SU-DHL-6 (cell line): ENCODE measurements at regions not wholly inside any gene's neighbourhood (a gene's known extent, or its start where the extent isn't known, plus 50 kb on each side); places are given as distances from the start of the nearest gene placed in this dataset.

ENCODE experiments used
- H2AFZ ChIP-seq: fragments of 200-600 bp; sonication (generic); 2 replicates; pipeline ENCODE4 v1.6.1; 2014; ENCODE audit warnings: low read depth, mild to moderate bottlenecking, moderate library complexity, mixed read lengths, antibody characterized with exemption, low read length; ENCODE audit not compliant: severe bottlenecking
- H3F3A ChIP-seq: fragments of 200-600 bp; shearing (Covaris generic); 2 replicates; pipeline ENCODE4 v1.6.0; 2016; ENCODE audit warnings: antibody characterized with exemption, mild to moderate bottlenecking; ENCODE audit not compliant: insufficient read depth
- H3K27ac ChIP-seq: fragments of 200-600 bp; sonication (generic); 2 replicates; pipeline ENCODE4 v1.5.1; 2016; ENCODE audit warnings: low read depth, mild to moderate bottlenecking, low read length, moderate library complexity, mixed read lengths
- H3K27me3 ChIP-seq: fragments of 200-600 bp; sonication (generic), shearing (Covaris generic); 2 replicates; pipeline ENCODE4 v1.6.0; 2014; ENCODE audit warnings: mild to moderate bottlenecking, low read length
- H3K36me3 ChIP-seq: fragments of 200-600 bp; sonication (generic); 2 replicates; pipeline ENCODE4 v1.6.1; 2014; ENCODE audit warnings: mild to moderate bottlenecking, low read length, mixed read lengths
- H3K4me2 ChIP-seq: fragments of 300-600, 200-600 bp; shearing (Covaris generic), sonication (generic); 2 replicates; pipeline ENCODE4 v1.6.0; 2014; ENCODE audit warnings: low read length, low read depth, mild to moderate bottlenecking; ENCODE audit not compliant: poor library complexity, severe bottlenecking
- H3K4me3 ChIP-seq: fragments of 200-600 bp; sonication (generic); 2 replicates; pipeline ENCODE4 v1.5.1; 2014; ENCODE audit warnings: antibody characterized with exemption, low read length, mild to moderate bottlenecking, mixed read lengths; ENCODE audit not compliant: insufficient read depth, poor library complexity, severe bottlenecking
- H3K79me2 ChIP-seq: fragments of 200-600 bp; sonication (generic); 2 replicates; pipeline ENCODE4 v1.6.1; 2014; ENCODE audit warnings: mild to moderate bottlenecking, low read length, moderate library complexity; ENCODE audit not compliant: insufficient read depth
- H3K9ac ChIP-seq: fragments of 200-600 bp; sonication (generic); 2 replicates; pipeline ENCODE4 v1.7.0; 2014; ENCODE audit warnings: mild to moderate bottlenecking, low read length
- H3K9me2 ChIP-seq: fragments of 200-600 bp; sonication (generic); replicated peaks from 2 replicates; pipeline ENCODE4 v1.6.1; 2014; ENCODE audit warnings: low read length; ENCODE audit not compliant: insufficient read depth
- H3K9me3 ChIP-seq: fragments of 200-600 bp; sonication (generic); 2 replicates; pipeline ENCODE4 v1.6.1; 2014; ENCODE audit warnings: low read length, mixed read lengths; ENCODE audit not compliant: insufficient read depth
- H4K20me1 ChIP-seq: fragments of 200-600 bp; sonication (generic); 2 replicates; pipeline ENCODE4 v1.6.1; 2014; ENCODE audit warnings: low read depth, mild to moderate bottlenecking, antibody characterized with exemption, low read length, moderate library complexity, mixed read lengths
- CTCF ChIP-seq: fragments of 200-600 bp; sonication (generic); IDR thresholded peaks from one replicate; pipeline ENCODE4 v1.5.1; 2017; ENCODE audit warnings: antibody characterized with exemption, mild to moderate bottlenecking, low read length, moderate library complexity; ENCODE audit not compliant: insufficient read depth, poor library complexity, severe bottlenecking
- EZH2phosphoT487 ChIP-seq: fragments of 200-600 bp; sonication (generic), shearing (Covaris generic); conservative IDR thresholded peaks from 2 replicates; pipeline ENCODE4 v1.6.1; 2018; ENCODE audit warnings: mild to moderate bottlenecking, antibody characterized with exemption, low read length, moderate library complexity, mixed read lengths

DNA sequence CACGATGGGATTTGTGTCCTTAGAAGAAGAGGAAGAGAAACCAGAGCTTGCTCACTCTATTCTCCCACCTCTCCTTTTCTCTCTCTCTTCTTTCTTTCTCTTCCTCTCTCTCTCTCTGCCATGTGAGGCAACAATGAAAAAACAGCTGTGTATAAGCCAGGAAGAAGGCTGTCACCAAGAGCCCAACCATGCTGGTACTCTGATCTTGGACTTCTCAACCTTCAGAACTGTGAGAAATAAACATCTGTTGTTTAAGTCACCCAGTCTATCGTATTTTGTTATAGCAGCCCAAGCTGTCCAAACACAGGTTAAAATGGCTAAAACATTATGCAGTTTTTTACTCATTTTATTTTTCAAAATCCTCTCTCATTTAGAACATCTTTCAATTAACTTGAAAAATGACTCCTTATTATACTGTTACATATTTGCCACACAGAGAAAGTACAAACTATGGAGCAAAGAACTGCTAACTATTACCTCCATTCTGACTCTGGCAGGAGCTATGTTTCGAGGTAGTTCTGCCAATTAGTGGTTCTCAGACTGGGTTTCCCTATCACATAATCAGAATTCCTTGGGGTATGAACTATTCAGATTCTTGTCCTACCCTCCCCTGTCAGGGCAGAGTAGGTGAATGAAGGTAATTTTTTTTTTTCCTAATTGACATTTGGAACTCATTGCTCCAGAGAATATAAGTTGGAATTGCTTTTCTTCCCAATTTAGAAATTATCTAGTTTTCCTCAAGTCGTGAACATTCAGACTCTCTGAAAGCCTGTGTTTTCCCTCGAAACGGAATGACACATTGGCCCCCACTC, 434.6 kb downstream of the ENC1 start:
- no peak overlapping the region for H3K27ac ChIP-seq
- no peak overlapping the region for H2AFZ ChIP-seq
- no peaks in the 10 kb centered on the region for H3K36me3 ChIP-seq

GRCh38 chr5:74201334-74202081, 439.0 kb downstream of the ENC1 start:
- Histone ChIP-seq H4K20me1 (no peaks in the 10 kb centered on the region), H3K9me3 (no peaks in the 10 kb centered on the region), H3K9ac (no peak overlapping the region), H3K79me2 (no peaks in the 10 kb centered on the region), H3K27me3 (no peaks in the 10 kb centered on the region), H3K9me2 (no peaks in the 10 kb centered on the region), H3K36me3 (no peaks in the 10 kb centered on the region), H2AFZ (no peak overlapping the region), H3K27ac (no peak overlapping the region), H3K4me2 (no peak overlapping the region), H3F3A (no peaks in the 10 kb centered on the region), H3K4me3 (no peak overlapping the region)
- no peak for TF ChIP-seq CTCF
- no peak for TF ChIP-seq EZH2phosphoT487

More for the DNA sequence above, 434.6 kb downstream of the ENC1 start:
- H3K27me3 ChIP-seq, result no peaks in the 10 kb centered on the region
- H3K9ac ChIP-seq, result no peak overlapping the region
- no peaks in the 10 kb centered on the region for H4K20me1 ChIP-seq
- H3K4me2 ChIP-seq, result no peak overlapping the region
- H3K9me2 ChIP-seq, result no peaks in the 10 kb centered on the region
- no peaks in the 10 kb centered on the region for H3F3A ChIP-seq
- no peaks in the 10 kb centered on the region for H3K9me3 ChIP-seq
- TF ChIP-seq CTCF (no peak), EZH2phosphoT487 (no peak)
- H3K79me2 ChIP-seq, result no peaks in the 10 kb centered on the region
- H3K4me3 ChIP-seq, result no peak overlapping the region

DNA sequence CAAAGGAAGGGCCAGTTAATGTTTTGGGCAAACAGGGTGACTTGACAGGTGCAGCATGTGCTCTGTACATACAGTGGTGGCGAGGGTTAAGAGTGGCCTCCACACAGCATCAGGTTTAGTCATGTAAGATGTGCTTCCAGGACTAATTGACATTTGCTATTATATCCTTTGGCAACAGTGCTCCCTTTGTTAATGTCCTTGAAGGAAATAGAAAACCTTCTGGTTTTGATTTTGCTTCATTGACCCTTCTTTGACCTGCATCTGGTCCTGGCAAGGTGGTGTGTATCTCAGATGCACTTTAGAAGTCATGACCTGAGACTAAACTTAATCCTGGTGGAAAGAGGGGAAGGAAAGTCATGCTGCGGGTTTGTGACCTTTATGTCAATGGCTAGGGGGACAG, 440.0 kb downstream of the ENC1 start:
- H4K20me1 ChIP-seq, result no peaks in the 10 kb centered on the region
- no peaks in the 10 kb centered on the region for H3K79me2 ChIP-seq
- H3K36me3 ChIP-seq, result no peaks in the 10 kb centered on the region
- no peaks in the 10 kb centered on the region for H3F3A ChIP-seq
- H3K27ac ChIP-seq, result no peak overlapping the region
- no peak overlapping the region for H2AFZ ChIP-seq
- no peaks in the 10 kb centered on the region for H3K27me3 ChIP-seq
- H3K9ac ChIP-seq, result no peak overlapping the region
- H3K9me2 ChIP-seq, result no peaks in the 10 kb centered on the region
- no peak for TF ChIP-seq EZH2phosphoT487
- no peak overlapping the region for H3K4me3 ChIP-seq
- H3K4me2 ChIP-seq, result no peak overlapping the region
- no peaks in the 10 kb centered on the region for H3K9me3 ChIP-seq
